DND-41 (cell line): ENCODE measurements at regions not wholly inside any gene's neighbourhood (a gene's known extent, or its start where the extent isn't known, plus 50 kb on each side); places are given as distances from the start of the nearest gene placed in this dataset.

Experiments used
- ATAC-seq: fragments of 200-7000 bp; cut with Tn5 transposase; 3 replicates; pipeline ENCODE4 v1.9.1; 2021; ENCODE audit warnings: low read depth; ENCODE audit not compliant: insufficient read depth
- DNase-seq: peaks from one replicate; pipeline ENCODE4 v3.0.0-alpha.2; 2020
- H2AFZ ChIP-seq: 2 replicates; pipeline ENCODE4 v1.6.0; 2012; ENCODE audit warnings: low read depth, low read length
- H3K27ac ChIP-seq: 2 replicates; pipeline ENCODE4 v1.5.1; 2012; ENCODE audit warnings: low read length, inconsistent platforms
- H3K27me3 ChIP-seq: fragments of 200-600 bp; sonication (generic); 2 replicates; pipeline ENCODE4 v1.6.0; 2012; ENCODE audit warnings: low read length, mild to moderate bottlenecking, inconsistent platforms; ENCODE audit not compliant: insufficient read depth, poor library complexity
- H3K36me3 ChIP-seq: 2 replicates; pipeline ENCODE4 v1.5.1; 2012; ENCODE audit warnings: low read length, inconsistent platforms; ENCODE audit not compliant: insufficient read depth
- H3K4me1 ChIP-seq: 2 replicates; pipeline ENCODE4 v1.5.1; 2012; ENCODE audit warnings: mild to moderate bottlenecking, low read length; ENCODE audit not compliant: insufficient read depth
- H3K4me2 ChIP-seq: 2 replicates; pipeline ENCODE4 v1.6.0; 2012; ENCODE audit warnings: mild to moderate bottlenecking, moderate library complexity, low read length, inconsistent platforms; ENCODE audit not compliant: insufficient read depth
- H3K4me3 ChIP-seq, 2 experiments: fragments of 200-600 bp in 1 of 2; shearing (Covaris generic) in 1 of 2; 2 replicates each; pipeline ENCODE4 v1.5.1; 2012 to 2016; ENCODE audit warnings: inconsistent platforms in 2 of 2, low read length in 2 of 2, mild to moderate bottlenecking in 2 of 2, low read depth in 1 of 2, moderate library complexity in 1 of 2
- H3K79me2 ChIP-seq: 2 replicates; pipeline ENCODE4 v1.6.0; 2012; ENCODE audit warnings: low read length, inconsistent platforms; ENCODE audit not compliant: insufficient read depth
- H3K9ac ChIP-seq: 2 replicates; pipeline ENCODE4 v1.6.0; 2012; ENCODE audit warnings: low read depth, mild to moderate bottlenecking, inconsistent platforms, low read length, moderate library complexity
- H3K9me3 ChIP-seq: 2 replicates; pipeline ENCODE4 v1.5.1; 2012; ENCODE audit warnings: low read length, moderate library complexity, mild to moderate bottlenecking, inconsistent platforms; ENCODE audit not compliant: insufficient read depth, severe bottlenecking
- H4K20me1 ChIP-seq: 2 replicates; pipeline ENCODE4 v1.6.0; 2012; ENCODE audit warnings: low read length; ENCODE audit not compliant: insufficient read depth
- CTCF ChIP-seq: IDR thresholded peaks from 2 replicates; pipeline ENCODE4 v1.5.1; 2012; ENCODE audit warnings: borderline replicate concordance, low read length, moderate library complexity, mild to moderate bottlenecking; ENCODE audit not compliant: poor library complexity, severe bottlenecking; ENCODE audit errors: extremely low read depth
- EZH2 ChIP-seq: IDR thresholded peaks from 3 replicates; pipeline ENCODE4 v1.6.1; 2012; ENCODE audit warnings: borderline replicate concordance, low read depth, mild to moderate bottlenecking, moderate library complexity, low read length, inconsistent platforms; ENCODE audit not compliant: severe bottlenecking

- Histone ChIP-seq H3K36me3 (no peaks in the 10 kb centered on the region), H2AFZ (no peak overlapping the region), H3K27ac (no peak overlapping the region), H3K4me3 (no peak overlapping the region), H3K27me3 (no peaks in the 10 kb centered on the region), H3K9me3 (no peaks in the 10 kb centered on the region), H3K4me2 (no peak overlapping the region), H3K4me1 (no peaks in the 10 kb centered on the region), H3K9ac (no peak overlapping the region), H3K79me2 (no peaks in the 10 kb centered on the region), H4K20me1 (no peaks in the 10 kb centered on the region)
- DNase-seq = no peak
- no peak for ATAC-seq
- TF ChIP-seq CTCF (no peak), EZH2 (no peak)
These were observed 284.0 kb upstream of the TBL1XR1 start for GRCh38 chr3:177481329-177481728.

GRCh38 chr3:177482048-177482691, 284.9 kb upstream of the TBL1XR1 start:
- DNase-seq (no peak), ATAC-seq (no peak)
- Histone ChIP-seq H2AFZ (no peak overlapping the region), H3K27me3 (no peaks in the 10 kb centered on the region), H3K27ac (no peak overlapping the region), H3K79me2 (no peaks in the 10 kb centered on the region), H3K9me3 (no peaks in the 10 kb centered on the region), H3K4me3 (no peak overlapping the region), H3K36me3 (no peaks in the 10 kb centered on the region), H3K4me1 (no peaks in the 10 kb centered on the region), H3K4me2 (no peak overlapping the region), H3K9ac (no peak overlapping the region), H4K20me1 (no peaks in the 10 kb centered on the region)
- no peak for TF ChIP-seq CTCF
- TF ChIP-seq EZH2 = no peak

GRCh38 chr3:177483182-177483967, 286.1 kb upstream of the TBL1XR1 start:
- no peak overlapping the region for H3K9ac ChIP-seq
- no peaks in the 10 kb centered on the region for H3K36me3 ChIP-seq
- H3K4me1 ChIP-seq = no peaks in the 10 kb centered on the region
- H3K79me2 ChIP-seq = no peaks in the 10 kb centered on the region
- H3K27me3 ChIP-seq = no peaks in the 10 kb centered on the region
- H3K27ac ChIP-seq = no peak overlapping the region
- ATAC-seq (peak; percentile 64; the same call in 2 of the 3 replicates), DNase-seq (no peak)
- no peak overlapping the region for H3K4me3 ChIP-seq
- H4K20me1 ChIP-seq = no peaks in the 10 kb centered on the region
- no peaks in the 10 kb centered on the region for H3K9me3 ChIP-seq
- TF ChIP-seq CTCF (peak; percentile 21), EZH2 (no peak)
- H2AFZ ChIP-seq = no peak overlapping the region
- no peak overlapping the region for H3K4me2 ChIP-seq
